SK-N-SH (cell line): ENCODE measurements at regions not wholly inside any gene's neighbourhood (a gene's known extent, or its start where the extent isn't known, plus 50 kb on each side); places are given as distances from the start of the nearest gene placed in this dataset.
A peak's percentile ranks its signal among the peaks of the same experiment; 100 is the strongest.
"Not testable (repeated sequence)": the region's sequence is repeated elsewhere in the genome, so short reads cannot be mapped to it uniquely, and the experiment has no call there.

Experiments used
- CTCF ChIA-PET: fragments of 300-600, 350-600 bp; formaldehyde crosslinking; extraction: SDS; loops from one replicate; lab custom pipeline; 2021; lab: Yijun Ruan, JAX
- POLR2A ChIA-PET: fragments of 350-600 bp; sonication (Branson Sonifier 250); formaldehyde crosslinking; extraction: SDS; loops from one replicate; lab custom pipeline; 2020; ENCODE audit warnings: antibody characterized with exemption, inconsistent platforms; lab: Yijun Ruan, JAX
- DNase-seq: peaks from one replicate; pipeline ENCODE4 v3.0.0; 2012
- H2AFZ ChIP-seq: fragments of 200-600 bp; sonication (generic); 2 replicates; pipeline ENCODE4 v1.8.1; 2016; ENCODE audit warnings: antibody characterized with exemption, mild to moderate bottlenecking, low read depth
- H3F3A ChIP-seq: fragments of 200-600 bp; sonication (generic); replicated peaks from 2 replicates; pipeline ENCODE3; 2016; ENCODE audit warnings: antibody characterized with exemption, mild to moderate bottlenecking; ENCODE audit not compliant: insufficient read depth
- H3K27ac ChIP-seq, 2 experiments: fragments of 200-500 bp in 1 of 2; fragments of 200-600 bp in 1 of 2; sonication (Bioruptor generic) in 1 of 2; sonication (generic), shearing (Covaris generic) in 1 of 2; 2 replicates each; pipeline versions ENCODE4 v1.5.1 to v1.6.1; 2014 to 2016; ENCODE audit warnings: low read depth in 2 of 2, inconsistent platforms in 1 of 2, low read length in 1 of 2, mild to moderate bottlenecking in 1 of 2, mixed read lengths in 1 of 2
- H3K27me3 ChIP-seq: fragments of 200-600 bp; sonication (generic), shearing (Covaris generic); 2 replicates; pipeline ENCODE4 v1.6.1; 2016; ENCODE audit warnings: mixed run types; ENCODE audit not compliant: insufficient read depth
- H3K36me3 ChIP-seq, 2 experiments: fragments of 200-500 bp in 1 of 2; fragments of 200-600 bp in 1 of 2; sonication (Bioruptor generic) in 1 of 2; sonication (generic) in 1 of 2; replicated peaks in 1 of 2; 2 replicates each; pipeline versions ENCODE3 to v1.5.1; 2014 to 2016; ENCODE audit warnings: low read length in 1 of 2, mild to moderate bottlenecking in 1 of 2; ENCODE audit not compliant: insufficient read depth in 2 of 2, control insufficient read depth in 1 of 2
- H3K4me1 ChIP-seq, 2 experiments: fragments of 200-500 bp in 1 of 2; fragments of 200-600 bp in 1 of 2; sonication (Bioruptor generic) in 1 of 2; sonication (generic), shearing (Covaris generic) in 1 of 2; 2 replicates each; pipeline versions ENCODE4 v1.5.1 to v1.6.1; 2014 to 2016; ENCODE audit warnings: low read depth in 1 of 2, low read length in 1 of 2, mixed run types in 1 of 2; ENCODE audit not compliant: insufficient read depth in 2 of 2, control insufficient read depth in 1 of 2
- H3K4me2 ChIP-seq: fragments of 200-600 bp; sonication (generic), shearing (Covaris generic); 2 replicates; pipeline ENCODE4 v1.6.1; 2017; ENCODE audit warnings: mixed run types
- H3K4me3 ChIP-seq, 2 experiments: fragments of 200-500 bp in 1 of 2; fragments of 200-600 bp in 1 of 2; sonication (Bioruptor generic) in 1 of 2; sonication (generic), shearing (Covaris generic) in 1 of 2; 2 replicates each; pipeline versions ENCODE4 v1.5.1 to v1.8.1; 2014 to 2016; ENCODE audit warnings: low read depth in 2 of 2, inconsistent platforms in 1 of 2, low read length in 1 of 2, mild to moderate bottlenecking in 1 of 2, mixed read lengths in 1 of 2, moderate library complexity in 1 of 2
- H3K79me2 ChIP-seq: fragments of 200-600 bp; sonication (generic); 2 replicates; pipeline ENCODE4 v1.8.1; 2017; ENCODE audit warnings: mild to moderate bottlenecking; ENCODE audit not compliant: insufficient read depth
- H3K9ac ChIP-seq: fragments of 200-600 bp; sonication (generic); 2 replicates; pipeline ENCODE4 v1.6.1; 2017; ENCODE audit warnings: mixed run types
- H3K9me2 ChIP-seq: fragments of 200-600 bp; sonication (generic); 2 replicates; pipeline ENCODE4 v1.6.1; 2017; ENCODE audit warnings: mixed run types
- H3K9me3 ChIP-seq: fragments of 200-600 bp; sonication (generic); 2 replicates; pipeline ENCODE4 v1.6.1; 2017; ENCODE audit warnings: mixed run types, mild to moderate bottlenecking, moderate library complexity
- H4K20me1 ChIP-seq: fragments of 200-600 bp; sonication (generic); 2 replicates; pipeline ENCODE4 v1.6.1; 2017; ENCODE audit warnings: mild to moderate bottlenecking, mixed run types; ENCODE audit not compliant: insufficient read depth
- EP300 ChIP-seq, 2 experiments: IDR thresholded peaks; 2 replicates each; pipeline versions ENCODE4 v1.4.0 to v1.6.1; 2012; ENCODE audit warnings: borderline replicate concordance in 1 of 2, low read depth in 1 of 2, low read length in 1 of 2
- FOSL2 ChIP-seq: IDR thresholded peaks from 2 replicates; pipeline ENCODE4 v1.4.0; 2012; ENCODE audit warnings: low read depth, mild to moderate bottlenecking, moderate library complexity, borderline replicate concordance
- FOXM1 ChIP-seq: IDR thresholded peaks from 2 replicates; pipeline ENCODE4 v1.4.0; 2012; ENCODE audit warnings: low read depth, mild to moderate bottlenecking
- JUND ChIP-seq: IDR thresholded peaks from 2 replicates; pipeline ENCODE4 v1.4.0; 2012
- MXI1 ChIP-seq: IDR thresholded peaks from 2 replicates; pipeline ENCODE4 v1.6.1; 2012; ENCODE audit warnings: mild to moderate bottlenecking, low read depth, low read length, improper control_type of control experiment
- NFIC ChIP-seq: IDR thresholded peaks from 2 replicates; pipeline ENCODE4 v1.4.0; 2012; ENCODE audit warnings: borderline replicate concordance
- NRF1 ChIP-seq: IDR thresholded peaks from 2 replicates; pipeline ENCODE4 v1.6.1; 2012; ENCODE audit warnings: low read depth, mild to moderate bottlenecking, low read length
- RAD21 ChIP-seq: IDR thresholded peaks from 2 replicates; pipeline ENCODE4 v1.6.1; 2012; ENCODE audit warnings: mild to moderate bottlenecking, low read length
- RCOR1 ChIP-seq: fragments of 150-350 bp; IDR thresholded peaks from 2 replicates; pipeline ENCODE4 v1.6.1; 2017; ENCODE audit warnings: antibody characterized with exemption, low read length
- RFX5 ChIP-seq: IDR thresholded peaks from 2 replicates; pipeline ENCODE4 v1.6.1; 2012; ENCODE audit warnings: mild to moderate bottlenecking, improper control_type of control experiment, low read length
- RXRA ChIP-seq: IDR thresholded peaks from 2 replicates; pipeline ENCODE4 v1.4.0; 2012; ENCODE audit warnings: low read depth, mild to moderate bottlenecking, borderline replicate concordance
- SIN3A ChIP-seq: IDR thresholded peaks from 2 replicates; pipeline ENCODE4 v1.6.1; 2012; ENCODE audit warnings: low read depth, mild to moderate bottlenecking, low read length, moderate library complexity, borderline replicate concordance
- TCF12 ChIP-seq: IDR thresholded peaks from 2 replicates; pipeline ENCODE4 v1.4.0; 2012
- TEAD4 ChIP-seq: IDR thresholded peaks from 2 replicates; pipeline ENCODE4 v1.4.0; 2012; ENCODE audit warnings: mild to moderate bottlenecking, borderline replicate concordance; ENCODE audit not compliant: insufficient read depth
- YY1 ChIP-seq: IDR thresholded peaks from 2 replicates; pipeline ENCODE4 v1.4.0; 2012; ENCODE audit warnings: low read depth, mild to moderate bottlenecking
- WGBS: methylation state at CpG from one replicate; pipeline ENCODE4 v1.1.6; 2017; ENCODE audit warnings: low lambda C conversion rate; 5-methylcytosine and 5-hydroxymethylcytosine counted together

- CTCF ChIA-PET = no interaction called here
- Histone ChIP-seq H3K9ac (no peak overlapping the region), H3K27ac (no peak overlapping the region), H3K36me3 (no peaks in the 10 kb centered on the region), H3K27me3 (no peaks in the 10 kb centered on the region), H3K4me2 (no peak overlapping the region), H3F3A (no peaks in the 10 kb centered on the region), H3K4me3 (no peak overlapping the region), H3K79me2 (no peaks in the 10 kb centered on the region), H4K20me1 (no peaks in the 10 kb centered on the region), H3K4me1 (no peaks in the 10 kb centered on the region), H3K9me2 (no peaks in the 10 kb centered on the region), H3K9me3 (no peaks in the 10 kb centered on the region), H2AFZ (no peak overlapping the region)
- POLR2A ChIA-PET = no interaction called here
- WGBS = 42% methylated on average over 2 of the region's 2 CpGs
- no peak for DNase-seq
- TF ChIP-seq YY1 (no peak), RXRA (no peak), FOXM1 (no peak), RFX5 (no peak), TCF12 (no peak), TEAD4 (no peak), EP300 (IDR thresholded peaks at IDR 0.05; ENCODE audit: borderline replicate concordance in 1 of 2, low read depth in 1 of 2, low read length in 1 of 2) (no peak), FOSL2 (no peak), NFIC (no peak), SIN3A (no peak), JUND (no peak), MXI1 (no peak), NRF1 (no peak), RCOR1 (no peak)
Measured at GRCh38 chr4:140219567-140219966, 65.6 kb upstream of the MAML3 start.

GRCh38 chr4:140219070-140219469 is 65.1 kb upstream of the MAML3 start:
- CTCF ChIA-PET, H3F3A ChIP-seq, POLR2A ChIA-PET, H3K9me3 ChIP-seq, H3K9ac ChIP-seq, H3K4me3 ChIP-seq, H3K9me2 ChIP-seq, H3K36me3 ChIP-seq, H2AFZ ChIP-seq, H3K27me3 ChIP-seq, H3K4me1 ChIP-seq, H3K27ac ChIP-seq, DNase-seq, H3K4me2 ChIP-seq, H4K20me1 ChIP-seq, H3K79me2 ChIP-seq: not testable (repeated sequence)
- 97% methylated on average over 5 of the region's 5 CpGs for WGBS

- 0 out of 2 replicates have a peak, but pooled peaks have one; percentile 10 for TF ChIP-seq TCF12
- no peak for TF ChIP-seq RAD21
- TF ChIP-seq, all 33 proteins: peak for 1
- Histone ChIP-seq H3K27me3 (no peaks in the 10 kb centered on the region), H3K9me2 (no peaks in the 10 kb centered on the region), H3K9ac (no peak overlapping the region), H3K36me3 (no peaks in the 10 kb centered on the region), H3K4me1 (0 out of 4 replicates have a peak, but pooled peaks cover 0 to 6% of the 10 kb centered on the region in 2 experiments), H3K27ac (no peak overlapping the region), H3K4me3 (no peak overlapping the region), H3K9me3 (no peaks in the 10 kb centered on the region), H3F3A (no peaks in the 10 kb centered on the region), H4K20me1 (no peaks in the 10 kb centered on the region), H3K79me2 (no peaks in the 10 kb centered on the region), H2AFZ (no peak overlapping the region), H3K4me2 (no peak overlapping the region)
- DNase-seq = no peak
- 67% methylated on average over 1 of the region's 1 CpG for WGBS
- CTCF ChIA-PET = interaction anchor here (1.0 kb wide), 1 partner anchor 9 kb away, joined by 4 read pairs; no protein-coding TSS in a partner anchor
- POLR2A ChIA-PET = no interaction called here
Measured at GRCh38 chr4:140213749-140214148, 59.8 kb upstream of the MAML3 start.
